GM19239 (cell line): ENCODE measurements at regions not wholly inside any gene's neighbourhood (a gene's known extent, or its start where the extent isn't known, plus 50 kb on each side); places are given as distances from the start of the nearest gene placed in this dataset.

Experiments
- DNase-seq: peaks from one replicate; pipeline ENCODE4 v3.0.0; 2011; ENCODE audit warnings: low spot score; ENCODE audit not compliant: insufficient read length
- FAIRE-seq: peaks from 2 replicates; lab custom pipeline; 2011; peaks lifted over from hg19 to GRCh38; lab: Jason Lieb, UNC

GRCh38 chr4:111718763-111719559 is 426.3 kb upstream of the FAM241A start:
- DNase-seq (no peak), FAIRE-seq (no peak)

GRCh38 chr4:111720866-111721265 is 424.4 kb upstream of the FAM241A start:
- DNase-seq: no peak
- FAIRE-seq: no peak

- FAIRE-seq (no peak), DNase-seq (no peak)
These were observed 423.0 kb upstream of the FAM241A start for GRCh38 chr4:111722213-111722720.

GRCh38 chr4:111736516-111736915 is 408.7 kb upstream of the FAM241A start:
- DNase-seq (no peak), FAIRE-seq (no peak)

- FAIRE-seq: no peak
- no peak for DNase-seq
These were observed 400.4 kb upstream of the FAM241A start for GRCh38 chr4:111744847-111745246.

GRCh38 chr4:111748157-111748556 is 397.1 kb upstream of the FAM241A start:
- no peak for FAIRE-seq
- no peak for DNase-seq

- FAIRE-seq: no peak
- DNase-seq: no peak
These were observed 391.3 kb upstream of the FAM241A start for GRCh38 chr4:111754003-111754402.

- FAIRE-seq (no peak), DNase-seq (no peak)
These were observed 389.7 kb upstream of the FAM241A start for GRCh38 chr4:111755571-111755970.

- DNase-seq: no peak
- no peak for FAIRE-seq
These were observed 383.7 kb upstream of the FAM241A start for GRCh38 chr4:111761531-111761930.

GRCh38 chr4:111770514-111770913 is 374.7 kb upstream of the FAM241A start:
- no peak for FAIRE-seq

GRCh38 chr4:111773858-111774257 is 371.4 kb upstream of the FAM241A start:
- no peak for DNase-seq
- FAIRE-seq: no peak

More at GRCh38 chr4:111770514-111770913, 374.7 kb upstream of the FAM241A start:
- no peak for DNase-seq

GRCh38 chr4:111775556-111776297 is 369.5 kb upstream of the FAM241A start:
- DNase-seq (no peak), FAIRE-seq (no peak)

GRCh38 chr4:111776561-111776960 is 368.7 kb upstream of the FAM241A start:
- FAIRE-seq: no peak
- DNase-seq: no peak

GRCh38 chr4:111778543-111778942 is 366.7 kb upstream of the FAM241A start:
- DNase-seq (no peak), FAIRE-seq (no peak)

GRCh38 chr4:111780965-111781364 is 364.3 kb upstream of the FAM241A start:
- no peak for DNase-seq
- FAIRE-seq: no peak

- DNase-seq: no peak
- FAIRE-seq: no peak
These were observed 363.6 kb upstream of the FAM241A start for GRCh38 chr4:111781611-111782010.

GRCh38 chr4:111788099-111788498 is 357.2 kb upstream of the FAM241A start:
- FAIRE-seq (no peak), DNase-seq (no peak)

- FAIRE-seq (no peak), DNase-seq (no peak)
These were observed 355.2 kb upstream of the FAM241A start for GRCh38 chr4:111789901-111790640.

- FAIRE-seq (no peak), DNase-seq (no peak)
These were observed 352.6 kb upstream of the FAM241A start for GRCh38 chr4:111792632-111793031.

GRCh38 chr4:111793433-111794091 is 351.7 kb upstream of the FAM241A start:
- DNase-seq (no peak), FAIRE-seq (no peak)
